Heart left ventricle (tissue), 16 donors: ENCODE measurements at regions not wholly inside any gene's neighbourhood (a gene's known extent, or its start where the extent isn't known, plus 50 kb on each side); places are given as distances from the start of the nearest gene placed in this dataset.
A peak's percentile ranks its signal among the peaks of the same experiment; 100 is the strongest.

Source experiments
- ATAC-seq, 4 donors: fragments of 200-7000 bp; cut with Tn5 transposase; one replicate each; pipeline ENCODE4 v1.9.1; 2020 to 2022; ENCODE audit warnings: moderate library complexity in 4 of 4, mild to moderate bottlenecking in 3 of 4, moderate number of reproducible peaks in 1 of 4
- DNase-seq, 5 donors: peaks; one replicate each; pipeline ENCODE4 v3.0.0-alpha.2; 2020
- H3K27ac ChIP-seq, 12 donors: fragments of 200-600 bp; sonication (generic) in 4 of 12; one replicate each; pipeline versions ENCODE4 v1.5.0 to v1.8.0; 2016 to 2022; ENCODE audit warnings: mild to moderate bottlenecking in 2 of 12
- H3K27me3 ChIP-seq, 9 donors: fragments of 200-600 bp; sonication (generic) in 2 of 9; one replicate each; pipeline versions ENCODE4 v1.5.1 to v1.8.0; 2016 to 2022; ENCODE audit warnings: mild to moderate bottlenecking in 3 of 9
- H3K36me3 ChIP-seq, 9 donors: fragments of 200-600 bp; sonication (generic) in 2 of 9; one replicate each; pipeline versions ENCODE4 v1.5.0 to v1.8.0; 2018 to 2022; ENCODE audit warnings: mild to moderate bottlenecking in 2 of 9
- H3K4me1 ChIP-seq, 12 donors: fragments of 200-600 bp; sonication (generic) in 4 of 12; one replicate each; pipeline versions ENCODE4 v1.5.0 to v1.8.0; 2016 to 2022; ENCODE audit warnings: mild to moderate bottlenecking in 3 of 12
- H3K4me3 ChIP-seq, 12 donors: fragments of 200-600 bp; sonication (generic) in 4 of 12; one replicate each; pipeline versions ENCODE4 v1.5.0 to v1.8.0; 2017 to 2022; ENCODE audit warnings: mild to moderate bottlenecking in 9 of 12, moderate library complexity in 4 of 12
- H3K9me3 ChIP-seq, 12 donors: fragments of 200-600 bp; sonication (generic) in 4 of 12; one replicate each; pipeline versions ENCODE4 v1.5.0 to v1.8.0; 2016 to 2022; ENCODE audit warnings: mild to moderate bottlenecking in 1 of 12
- CTCF ChIP-seq, 12 donors: fragments of 200-600 bp; sonication (generic) in 4 of 12; IDR thresholded peaks; one replicate each; pipeline versions ENCODE4 v1.5.0 to v1.8.0; 2018 to 2022; ENCODE audit warnings: antibody characterized with exemption in 12 of 12, mild to moderate bottlenecking in 5 of 12
- POLR2A ChIP-seq, 2 donors: fragments of 450-650 bp; IDR thresholded peaks; one replicate each; pipeline ENCODE4 v1.6.1; 2017; ENCODE audit warnings: antibody characterized with exemption in 2 of 2, mild to moderate bottlenecking in 2 of 2, moderate library complexity in 2 of 2
- WGBS, 4 donors: extraction: QIAGEN DNeasy Blood & Tissue Kit in 2 of 4; methylation state at CpG; one replicate each; pipeline versions ENCODE4 v1.1.5 to v1.1.7; 2013 to 2018; 5-methylcytosine and 5-hydroxymethylcytosine counted together
- intact Hi-C, 10 donors: fragments of 100-400 bp; cut with DNase I; formaldehyde crosslinking; loops; one replicate each; pipeline versions ENCODE4 v1.11.1 to v1.14.2; 2022
- donor health status: ischemic (EF 13 %, LVEDD 7.1; RV severe dilation, severe dysfunction).
- donor health status: healthy with polysubstance abuse.
- donor health status: DM: no; HTN: yes; CAD: no.
- donor health status: DM: no; HTN: no; CAD: no.
- donor health status: ischemic (EF 25% LVEDD 6.9; RV normal size, moderate dysfunction).
- donor health status: ischemic (EF 25% LVEDD 5.7; RV mildly dilated, moderate dysfunction).
- donor health status: healthy.
- donor health status: DM: yes; HTN: yes; CAD: no.
- donor health status: ischemic (EF 35%, LVEDD 5.7; RV mildly dilated, moderate dysfunction).
- donor health status: nonischemic (EF 11% LVEDD 7.7; RV severe dilation, severe dysfunction).
- donor health status: DM: yes; HTN: yes; CAD: no.
- donor health status: PGD.
- donor health status: ischemic (EF 29% LVEDD 5.4; RV normal size, mild dysfunction).
- donor health status: nonischemic (EF 23%, LVEDD 6.1; RV moderate dilation, normal function).

GRCh38 chrX:69374569-69374968 is 129.6 kb upstream of the NALF2 start:
- no peaks in the 10 kb centered on the region for H3K36me3 ChIP-seq
- peaks cover 0 to 2% (median 0%) of the 10 kb centered on the region in 12 donors for H3K4me1 ChIP-seq
- peaks cover 0 to 14% (median 4%) of the 10 kb centered on the region in 12 donors for H3K9me3 ChIP-seq
- ATAC-seq (peak; percentile 66 to 88 (median 80)), DNase-seq (peak in 1 of 5 donors; percentile 36)
- intact Hi-C loops, result no loop called here
- H3K4me3 ChIP-seq, result no peak overlapping the region
- TF ChIP-seq CTCF (IDR thresholded peaks at IDR 0.05), result no peak
- TF ChIP-seq POLR2A (IDR thresholded peaks at IDR 0.05), result no peak
- H3K27me3 ChIP-seq, result peaks cover 0 to 7% (median 0%) of the 10 kb centered on the region in 9 donors
- 29 to 65% (median 41%) methylated on average over 1 of the region's 1 CpG; no CpG with 5 or more reads in 1 of the 4 donors for WGBS, 4 donors
- H3K27ac ChIP-seq, result peak overlapping the region in 1 of 12 donors; percentile 42

- peaks cover 0 to 2% (median 0%) of the 10 kb centered on the region in 12 donors for H3K4me1 ChIP-seq
- H3K4me3 ChIP-seq, result no peak overlapping the region
- intact Hi-C loops, result no loop called here
Observed at GRCh38 chrX:69372435-69372834, 131.7 kb upstream of the NALF2 start.

GRCh38 chrX:69371159-69371558 is 133.0 kb upstream of the NALF2 start:
- intact Hi-C loops, result no loop called here
- H3K4me3 ChIP-seq, result no peak overlapping the region
- H3K27me3 ChIP-seq, result peaks cover 0 to 7% (median 0%) of the 10 kb centered on the region in 9 donors
- TF ChIP-seq CTCF (IDR thresholded peaks at IDR 0.05) (no peak), POLR2A (IDR thresholded peaks at IDR 0.05) (no peak)
- no peaks in the 10 kb centered on the region for H3K36me3 ChIP-seq
- DNase-seq, result no peak
- 25 to 67% (median 51%) methylated on average over 1 of the region's 1 CpG for WGBS, 4 donors
- H3K27ac ChIP-seq, result no peak overlapping the region
- ATAC-seq, result peak in 2 of 4 donors; percentile 51 to 58
- peaks cover 0 to 4% (median 0%) of the 10 kb centered on the region in 12 donors for H3K9me3 ChIP-seq
- H3K4me1 ChIP-seq, result peaks cover 0 to 2% (median 0%) of the 10 kb centered on the region in 12 donors

More at GRCh38 chrX:69372435-69372834, 131.7 kb upstream of the NALF2 start:
- Histone ChIP-seq H3K27ac (no peak overlapping the region), H3K36me3 (no peaks in the 10 kb centered on the region), H3K27me3 (peaks cover 0 to 7% (median 0%) of the 10 kb centered on the region in 9 donors), H3K9me3 (peaks cover 0 to 14% (median 4%) of the 10 kb centered on the region in 12 donors)
- DNase-seq (no peak), ATAC-seq (no peak)
- TF ChIP-seq POLR2A (IDR thresholded peaks at IDR 0.05) (no peak), CTCF (IDR thresholded peaks at IDR 0.05) (no peak)

GRCh38 chrX:69369999-69370398 is 134.1 kb upstream of the NALF2 start:
- H3K4me3 ChIP-seq, result no peak overlapping the region
- H3K27ac ChIP-seq, result no peak overlapping the region
- DNase-seq (no peak), ATAC-seq (no peak)
- H3K9me3 ChIP-seq, result no peaks in the 10 kb centered on the region
- 64 to 87% (median 85%) methylated on average over 5 of the region's 5 CpGs for WGBS, 4 donors
- peaks cover 0 to 7% (median 0%) of the 10 kb centered on the region in 9 donors for H3K27me3 ChIP-seq
- H3K4me1 ChIP-seq, result peaks cover 0 to 4% (median 0%) of the 10 kb centered on the region in 12 donors
- no peak for TF ChIP-seq CTCF (IDR thresholded peaks at IDR 0.05)
- TF ChIP-seq POLR2A (IDR thresholded peaks at IDR 0.05), result no peak
- intact Hi-C loops, result loop anchor here in 1 of 10 donors (10.0 kb wide), 1 partner anchor 75 kb away; no protein-coding TSS in a partner anchor
- H3K36me3 ChIP-seq, result no peaks in the 10 kb centered on the region
